NCI-H69 (cell line): ENCODE measurements at regions not wholly inside any gene's neighbourhood (a gene's known extent, or its start where the extent isn't known, plus 50 kb on each side); places are given as distances from the start of the nearest gene placed in this dataset.
A peak's percentile ranks its signal among the peaks of the same experiment; 100 is the strongest.

Source experiments
- DNase-seq: peaks from one replicate; lab custom pipeline; 2025; lab: John Stamatoyannopoulos, UW

- no peak for DNase-seq
Observed at GRCh38 chr13:30151388-30151787, 156.0 kb downstream of the KATNAL1 start.

GRCh38 chr13:30149248-30149647 is 158.1 kb downstream of the KATNAL1 start:
- DNase-seq: no peak

- DNase-seq: no peak
Observed at GRCh38 chr13:30148786-30149185, 158.6 kb downstream of the KATNAL1 start.

GRCh38 chr13:30148171-30148754 is 159.1 kb downstream of the KATNAL1 start:
- peak; percentile 35 for DNase-seq

- DNase-seq: peak; percentile 11
Observed at GRCh38 chr13:30147421-30147820, 159.9 kb downstream of the KATNAL1 start.

GRCh38 chr13:30147015-30147414 is 160.3 kb downstream of the KATNAL1 start:
- no peak for DNase-seq

GRCh38 chr13:30145709-30146367 is 161.5 kb downstream of the KATNAL1 start:
- DNase-seq: no peak

GRCh38 chr13:30143666-30144400 is 163.5 kb downstream of the KATNAL1 start:
- DNase-seq: no peak

- peak; percentile 79 for DNase-seq
Observed at GRCh38 chr13:30142486-30143211, 164.7 kb downstream of the KATNAL1 start.

- DNase-seq: peak; percentile 13
Observed at GRCh38 chr13:30141775-30142485, 165.4 kb downstream of the KATNAL1 start.

GRCh38 chr13:30140973-30141372 is 166.4 kb downstream of the KATNAL1 start:
- no peak for DNase-seq

- no peak for DNase-seq
Observed at GRCh38 chr13:30138511-30138910, 168.8 kb downstream of the KATNAL1 start.

GRCh38 chr13:30135868-30136267 is 171.5 kb downstream of the KATNAL1 start:
- DNase-seq: no peak

GRCh38 chr13:30135351-30135750 is 172.0 kb downstream of the KATNAL1 start:
- DNase-seq: no peak

- DNase-seq: peak; percentile 74
Observed at GRCh38 chr13:30134578-30134977, 172.8 kb downstream of the KATNAL1 start.

GRCh38 chr13:30133996-30134395 is 173.4 kb downstream of the KATNAL1 start:
- DNase-seq: no peak

GRCh38 chr13:30133554-30133912 is 173.8 kb downstream of the KATNAL1 start:
- peak; percentile 16 for DNase-seq

- DNase-seq: peak; percentile 92
Observed at GRCh38 chr13:30132623-30133553, 174.5 kb downstream of the KATNAL1 start.

GRCh38 chr13:30129411-30129810 is 177.9 kb downstream of the KATNAL1 start:
- DNase-seq: no peak

GRCh38 chr13:30128591-30128990 is 178.8 kb downstream of the KATNAL1 start:
- no peak for DNase-seq

- no peak for DNase-seq
Observed at GRCh38 chr13:30128095-30128494, 179.3 kb downstream of the KATNAL1 start.
